SU-DHL-6 (cell line): ENCODE measurements at regions not wholly inside any gene's neighbourhood (a gene's known extent, or its start where the extent isn't known, plus 50 kb on each side); places are given as distances from the start of the nearest gene placed in this dataset.

ENCODE experiments used
- EZH2phosphoT487 ChIP-seq: fragments of 200-600 bp; sonication (generic), shearing (Covaris generic); conservative IDR thresholded peaks from 2 replicates; pipeline ENCODE4 v1.6.1; 2018; ENCODE audit warnings: mild to moderate bottlenecking, antibody characterized with exemption, low read length, moderate library complexity, mixed read lengths
- TF ChIP-seq, protein P1 (sequence below): fragments of 200-600 bp; sonication (generic); IDR thresholded peaks from one replicate; pipeline ENCODE4 v1.5.1; 2017; ENCODE audit warnings: antibody characterized with exemption, mild to moderate bottlenecking, low read length, moderate library complexity; ENCODE audit not compliant: insufficient read depth, poor library complexity, severe bottlenecking

DNA sequence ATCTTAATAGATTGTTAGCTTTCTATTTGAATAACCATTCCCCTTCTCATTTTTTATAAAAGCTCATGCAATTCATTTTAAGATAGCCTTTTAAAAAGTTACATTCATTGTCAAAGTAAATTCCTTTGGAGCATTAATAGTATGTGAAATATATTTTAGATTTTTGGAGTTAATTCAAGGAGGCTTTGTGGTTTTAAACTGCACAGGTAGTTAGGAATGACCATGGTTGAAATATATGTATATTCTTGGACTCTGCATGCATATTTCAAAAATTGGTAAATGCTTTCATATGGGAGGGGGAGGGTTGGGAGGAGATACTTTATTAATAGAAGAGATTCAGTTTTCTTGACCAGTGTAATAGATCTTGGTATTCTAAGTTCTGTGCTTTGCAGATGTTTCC, 244.4 kb upstream of the C2CD4B start:
- TF ChIP-seq, protein P1, sequence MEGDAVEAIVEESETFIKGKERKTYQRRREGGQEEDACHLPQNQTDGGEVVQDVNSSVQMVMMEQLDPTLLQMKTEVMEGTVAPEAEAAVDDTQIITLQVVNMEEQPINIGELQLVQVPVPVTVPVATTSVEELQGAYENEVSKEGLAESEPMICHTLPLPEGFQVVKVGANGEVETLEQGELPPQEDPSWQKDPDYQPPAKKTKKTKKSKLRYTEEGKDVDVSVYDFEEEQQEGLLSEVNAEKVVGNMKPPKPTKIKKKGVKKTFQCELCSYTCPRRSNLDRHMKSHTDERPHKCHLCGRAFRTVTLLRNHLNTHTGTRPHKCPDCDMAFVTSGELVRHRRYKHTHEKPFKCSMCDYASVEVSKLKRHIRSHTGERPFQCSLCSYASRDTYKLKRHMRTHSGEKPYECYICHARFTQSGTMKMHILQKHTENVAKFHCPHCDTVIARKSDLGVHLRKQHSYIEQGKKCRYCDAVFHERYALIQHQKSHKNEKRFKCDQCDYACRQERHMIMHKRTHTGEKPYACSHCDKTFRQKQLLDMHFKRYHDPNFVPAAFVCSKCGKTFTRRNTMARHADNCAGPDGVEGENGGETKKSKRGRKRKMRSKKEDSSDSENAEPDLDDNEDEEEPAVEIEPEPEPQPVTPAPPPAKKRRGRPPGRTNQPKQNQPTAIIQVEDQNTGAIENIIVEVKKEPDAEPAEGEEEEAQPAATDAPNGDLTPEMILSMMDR: no peak
- no peak for TF ChIP-seq EZH2phosphoT487
